ENCODE measurements at regions not wholly inside any gene's neighbourhood (a gene's known extent, or its start where the extent isn't known, plus 50 kb on each side); places are given as distances from the start of the nearest gene placed in this dataset.

- Histone ChIP-seq H3K27me3 (ENCODE audit: low read depth) (no peaks in the 10 kb centered on the region), H3K27ac (no peak overlapping the region), H3K4me1 (no peaks in the 10 kb centered on the region), H3K4me3 (no peak overlapping the region), H3K9me3 (no peaks in the 10 kb centered on the region), H3K36me3 (no peaks in the 10 kb centered on the region)
- intact Hi-C loops (cut with DNase I): no loop called here
- DNase-seq: no peak
- no peak for ATAC-seq
- TF ChIP-seq CTCF (IDR thresholded peaks at IDR 0.05): no peak
Observed at GRCh38 chr20:19110881-19111460, 101.5 kb upstream of the SLC24A3 start.

- ATAC-seq: no peak
- no peaks in the 10 kb centered on the region for H3K4me1 ChIP-seq
- no peak for TF ChIP-seq CTCF (IDR thresholded peaks at IDR 0.05)
- H3K27me3 ChIP-seq (ENCODE audit: low read depth): no peaks in the 10 kb centered on the region
- H3K27ac ChIP-seq: no peak overlapping the region
- H3K4me3 ChIP-seq: no peak overlapping the region
- DNase-seq: no peak
- intact Hi-C loops (cut with DNase I): no loop called here
- no peaks in the 10 kb centered on the region for H3K9me3 ChIP-seq
- H3K36me3 ChIP-seq: no peaks in the 10 kb centered on the region
Observed at GRCh38 chr20:19112828-19113227, 99.6 kb upstream of the SLC24A3 start.

GRCh38 chr20:19113343-19113930, 99.0 kb upstream of the SLC24A3 start:
- Histone ChIP-seq H3K4me3 (no peak overlapping the region), H3K27ac (no peak overlapping the region), H3K27me3 (ENCODE audit: low read depth) (no peaks in the 10 kb centered on the region), H3K9me3 (no peaks in the 10 kb centered on the region), H3K4me1 (no peaks in the 10 kb centered on the region), H3K36me3 (no peaks in the 10 kb centered on the region)
- intact Hi-C loops (cut with DNase I): no loop called here
- TF ChIP-seq CTCF (IDR thresholded peaks at IDR 0.05): no peak
- ATAC-seq (no peak), DNase-seq (no peak)

GRCh38 chr20:19114410-19114809, 98.0 kb upstream of the SLC24A3 start:
- no peaks in the 10 kb centered on the region for H3K27me3 ChIP-seq (ENCODE audit: low read depth)
- TF ChIP-seq CTCF (IDR thresholded peaks at IDR 0.05): no peak
- no peaks in the 10 kb centered on the region for H3K36me3 ChIP-seq
- no peak overlapping the region for H3K4me3 ChIP-seq
- H3K9me3 ChIP-seq: no peaks in the 10 kb centered on the region
- DNase-seq (no peak), ATAC-seq (no peak)
- H3K4me1 ChIP-seq: no peaks in the 10 kb centered on the region
- H3K27ac ChIP-seq: no peak overlapping the region
- intact Hi-C loops (cut with DNase I): no loop called here

GRCh38 chr20:19115581-19115980, 96.9 kb upstream of the SLC24A3 start:
- Histone ChIP-seq H3K27me3 (ENCODE audit: low read depth) (no peaks in the 10 kb centered on the region), H3K36me3 (no peaks in the 10 kb centered on the region), H3K4me1 (no peaks in the 10 kb centered on the region), H3K4me3 (no peak overlapping the region), H3K27ac (no peak overlapping the region), H3K9me3 (no peaks in the 10 kb centered on the region)
- no peak for ATAC-seq
- TF ChIP-seq CTCF (IDR thresholded peaks at IDR 0.05): no peak
- intact Hi-C loops (cut with DNase I): no loop called here
- no peak for DNase-seq
